Heart left ventricle (tissue), 16 donors: ENCODE measurements at regions not wholly inside any gene's neighbourhood (a gene's known extent, or its start where the extent isn't known, plus 50 kb on each side); places are given as distances from the start of the nearest gene placed in this dataset.

Source experiments
- ATAC-seq, 4 donors: fragments of 200-7000 bp; cut with Tn5 transposase; one replicate each; pipeline ENCODE4 v1.9.1; 2020 to 2022; ENCODE audit warnings: moderate library complexity in 4 of 4, mild to moderate bottlenecking in 3 of 4, moderate number of reproducible peaks in 1 of 4
- DNase-seq, 5 donors: peaks; one replicate each; pipeline ENCODE4 v3.0.0-alpha.2; 2020
- H3K27ac ChIP-seq, 12 donors: fragments of 200-600 bp; sonication (generic) in 4 of 12; one replicate each; pipeline versions ENCODE4 v1.5.0 to v1.8.0; 2016 to 2022; ENCODE audit warnings: mild to moderate bottlenecking in 2 of 12
- H3K27me3 ChIP-seq, 9 donors: fragments of 200-600 bp; sonication (generic) in 2 of 9; one replicate each; pipeline versions ENCODE4 v1.5.1 to v1.8.0; 2016 to 2022; ENCODE audit warnings: mild to moderate bottlenecking in 3 of 9
- H3K36me3 ChIP-seq, 9 donors: fragments of 200-600 bp; sonication (generic) in 2 of 9; one replicate each; pipeline versions ENCODE4 v1.5.0 to v1.8.0; 2018 to 2022; ENCODE audit warnings: mild to moderate bottlenecking in 2 of 9
- H3K4me1 ChIP-seq, 12 donors: fragments of 200-600 bp; sonication (generic) in 4 of 12; one replicate each; pipeline versions ENCODE4 v1.5.0 to v1.8.0; 2016 to 2022; ENCODE audit warnings: mild to moderate bottlenecking in 3 of 12
- H3K4me3 ChIP-seq, 12 donors: fragments of 200-600 bp; sonication (generic) in 4 of 12; one replicate each; pipeline versions ENCODE4 v1.5.0 to v1.8.0; 2017 to 2022; ENCODE audit warnings: mild to moderate bottlenecking in 9 of 12, moderate library complexity in 4 of 12
- H3K9me3 ChIP-seq, 12 donors: fragments of 200-600 bp; sonication (generic) in 4 of 12; one replicate each; pipeline versions ENCODE4 v1.5.0 to v1.8.0; 2016 to 2022; ENCODE audit warnings: mild to moderate bottlenecking in 1 of 12
- CTCF ChIP-seq, 12 donors: fragments of 200-600 bp; sonication (generic) in 4 of 12; IDR thresholded peaks; one replicate each; pipeline versions ENCODE4 v1.5.0 to v1.8.0; 2018 to 2022; ENCODE audit warnings: antibody characterized with exemption in 12 of 12, mild to moderate bottlenecking in 5 of 12
- POLR2A ChIP-seq, 2 donors: fragments of 450-650 bp; IDR thresholded peaks; one replicate each; pipeline ENCODE4 v1.6.1; 2017; ENCODE audit warnings: antibody characterized with exemption in 2 of 2, mild to moderate bottlenecking in 2 of 2, moderate library complexity in 2 of 2
- WGBS, 4 donors: extraction: QIAGEN DNeasy Blood & Tissue Kit in 2 of 4; methylation state at CpG; one replicate each; pipeline versions ENCODE4 v1.1.5 to v1.1.7; 2013 to 2018; 5-methylcytosine and 5-hydroxymethylcytosine counted together
- intact Hi-C, 10 donors: fragments of 100-400 bp; cut with DNase I; formaldehyde crosslinking; loops; one replicate each; pipeline versions ENCODE4 v1.11.1 to v1.14.2; 2022
- donor health status: ischemic (EF 13 %, LVEDD 7.1; RV severe dilation, severe dysfunction).
- donor health status: healthy with polysubstance abuse.
- donor health status: DM: no; HTN: yes; CAD: no.
- donor health status: DM: no; HTN: no; CAD: no.
- donor health status: ischemic (EF 25% LVEDD 6.9; RV normal size, moderate dysfunction).
- donor health status: ischemic (EF 25% LVEDD 5.7; RV mildly dilated, moderate dysfunction).
- donor health status: healthy.
- donor health status: DM: yes; HTN: yes; CAD: no.
- donor health status: ischemic (EF 35%, LVEDD 5.7; RV mildly dilated, moderate dysfunction).
- donor health status: nonischemic (EF 11% LVEDD 7.7; RV severe dilation, severe dysfunction).
- donor health status: DM: yes; HTN: yes; CAD: no.
- donor health status: PGD.
- donor health status: ischemic (EF 29% LVEDD 5.4; RV normal size, mild dysfunction).
- donor health status: nonischemic (EF 23%, LVEDD 6.1; RV moderate dilation, normal function).

GRCh38 chr1:104797982-104798381, 1048.3 kb downstream of the AMY1C start:
- intact Hi-C loops, result no loop called here

GRCh38 chr1:104801344-104801743, 1051.6 kb downstream of the AMY1C start:
- 85 to 91% (median 88%) methylated on average over 3 of the region's 3 CpGs for WGBS, 4 donors
- TF ChIP-seq POLR2A (IDR thresholded peaks at IDR 0.05) (no peak), CTCF (IDR thresholded peaks at IDR 0.05) (no peak)
- Histone ChIP-seq H3K4me1 (no peaks in the 10 kb centered on the region), H3K36me3 (no peaks in the 10 kb centered on the region), H3K27me3 (no peaks in the 10 kb centered on the region), H3K4me3 (no peak overlapping the region), H3K9me3 (peaks cover 0 to 3% (median 0%) of the 10 kb centered on the region in 12 donors), H3K27ac (no peak overlapping the region)
- no peak for DNase-seq
- intact Hi-C loops, result no loop called here
- ATAC-seq, result no peak

More at GRCh38 chr1:104797982-104798381, 1048.3 kb downstream of the AMY1C start:
- Histone ChIP-seq H3K4me1 (no peaks in the 10 kb centered on the region), H3K4me3 (no peak overlapping the region), H3K36me3 (no peaks in the 10 kb centered on the region), H3K27me3 (no peaks in the 10 kb centered on the region), H3K27ac (no peak overlapping the region), H3K9me3 (peaks cover 0 to 8% (median 0%) of the 10 kb centered on the region in 12 donors)
- DNase-seq (no peak), ATAC-seq (no peak)
- 65 to 71% (median 68%) methylated on average over 2 of the region's 2 CpGs for WGBS, 4 donors
- TF ChIP-seq CTCF (IDR thresholded peaks at IDR 0.05) (no peak), POLR2A (IDR thresholded peaks at IDR 0.05) (no peak)

GRCh38 chr1:104804147-104804546, 1054.4 kb downstream of the AMY1C start:
- H3K27ac ChIP-seq, result no peak overlapping the region
- TF ChIP-seq POLR2A (IDR thresholded peaks at IDR 0.05) (no peak), CTCF (IDR thresholded peaks at IDR 0.05) (no peak)
- H3K36me3 ChIP-seq, result no peaks in the 10 kb centered on the region
- DNase-seq (no peak), ATAC-seq (no peak)
- H3K27me3 ChIP-seq, result no peaks in the 10 kb centered on the region
- WGBS, 4 donors, result 71 to 91% (median 77%) methylated on average over 2 of the region's 2 CpGs
- H3K9me3 ChIP-seq, result no peaks in the 10 kb centered on the region
- no peak overlapping the region for H3K4me3 ChIP-seq
- intact Hi-C loops, result no loop called here
- H3K4me1 ChIP-seq, result no peaks in the 10 kb centered on the region

GRCh38 chr1:104807590-104807989, 1057.9 kb downstream of the AMY1C start:
- Histone ChIP-seq H3K27me3 (no peaks in the 10 kb centered on the region), H3K36me3 (no peaks in the 10 kb centered on the region), H3K4me3 (no peak overlapping the region), H3K27ac (no peak overlapping the region), H3K9me3 (no peaks in the 10 kb centered on the region), H3K4me1 (no peaks in the 10 kb centered on the region)
- TF ChIP-seq POLR2A (IDR thresholded peaks at IDR 0.05) (no peak), CTCF (IDR thresholded peaks at IDR 0.05) (no peak)
- no peak for ATAC-seq
- intact Hi-C loops, result no loop called here
- 61 to 79% (median 76%) methylated on average over 2 of the region's 2 CpGs for WGBS, 4 donors
- no peak for DNase-seq
